HL-60 (cell line): ENCODE measurements at regions not wholly inside any gene's neighbourhood (a gene's known extent, or its start where the extent isn't known, plus 50 kb on each side); places are given as distances from the start of the nearest gene placed in this dataset.

Experiments
- CTCF ChIP-seq: IDR thresholded peaks from one replicate; pipeline ENCODE4 v1.5.1; 2011; ENCODE audit warnings: low read length, control low read depth, inconsistent platforms; ENCODE audit not compliant: insufficient read depth
- GABPA ChIP-seq: IDR thresholded peaks from 2 replicates; pipeline ENCODE4 v1.6.1; 2012; ENCODE audit warnings: low read depth
- POLR2AphosphoS5 ChIP-seq: IDR thresholded peaks from 2 replicates; pipeline ENCODE4 v1.6.1; 2012; ENCODE audit warnings: low read depth
- REST ChIP-seq: IDR thresholded peaks from 2 replicates; pipeline ENCODE4 v1.6.1; 2012; ENCODE audit warnings: low read depth; ENCODE audit not compliant: insufficient replicate concordance
- SPI1 ChIP-seq: IDR thresholded peaks from 2 replicates; pipeline ENCODE4 v1.6.1; 2012; ENCODE audit warnings: low read depth, mild to moderate bottlenecking, borderline replicate concordance

DNA sequence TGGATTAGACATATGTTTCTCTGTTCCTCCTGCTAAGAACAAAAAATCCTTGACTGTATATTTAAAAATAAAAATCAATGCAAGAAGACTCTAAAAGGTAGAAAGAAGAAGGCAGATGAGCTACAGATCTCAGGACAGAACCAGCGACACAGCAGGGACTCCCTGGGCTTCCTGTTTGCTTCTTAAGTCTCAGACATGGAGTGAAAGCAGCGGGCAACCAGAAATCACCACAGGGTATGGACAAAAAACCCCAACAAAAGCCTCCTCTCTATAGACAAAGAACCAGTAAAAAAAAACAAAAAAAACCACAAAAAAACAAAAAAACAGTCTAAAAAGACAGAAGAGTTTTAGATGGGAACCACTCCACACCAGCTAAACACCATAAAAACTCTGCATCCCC, 971.0 kb upstream of the GYPC start:
- TF ChIP-seq CTCF (no peak), REST (no peak), POLR2AphosphoS5 (no peak), GABPA (no peak), SPI1 (no peak)
